ENCODE measurements at regions not wholly inside any gene's neighbourhood (a gene's known extent, or its start where the extent isn't known, plus 50 kb on each side); places are given as distances from the start of the nearest gene placed in this dataset.

DNA sequence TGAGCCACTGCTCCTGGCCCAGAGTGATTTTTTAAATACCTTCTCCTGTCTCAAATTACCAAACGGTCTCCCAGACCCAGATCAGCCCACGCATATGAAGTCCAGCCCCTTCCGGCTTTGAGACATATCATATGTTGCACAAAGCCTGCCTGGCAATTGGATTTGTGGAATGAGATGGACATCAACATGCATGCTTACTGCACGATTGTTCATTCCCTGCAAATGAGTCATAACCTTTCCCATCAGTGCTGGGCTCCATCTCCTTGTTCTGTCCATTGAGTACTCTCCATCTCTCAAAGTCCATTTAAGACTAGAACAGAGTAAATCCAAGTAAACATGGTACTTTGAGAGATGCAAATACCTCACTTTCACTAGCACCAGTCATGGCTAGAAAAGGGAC is 612.2 kb upstream of the USP24 start:
- TF ChIP-seq, protein P1, sequence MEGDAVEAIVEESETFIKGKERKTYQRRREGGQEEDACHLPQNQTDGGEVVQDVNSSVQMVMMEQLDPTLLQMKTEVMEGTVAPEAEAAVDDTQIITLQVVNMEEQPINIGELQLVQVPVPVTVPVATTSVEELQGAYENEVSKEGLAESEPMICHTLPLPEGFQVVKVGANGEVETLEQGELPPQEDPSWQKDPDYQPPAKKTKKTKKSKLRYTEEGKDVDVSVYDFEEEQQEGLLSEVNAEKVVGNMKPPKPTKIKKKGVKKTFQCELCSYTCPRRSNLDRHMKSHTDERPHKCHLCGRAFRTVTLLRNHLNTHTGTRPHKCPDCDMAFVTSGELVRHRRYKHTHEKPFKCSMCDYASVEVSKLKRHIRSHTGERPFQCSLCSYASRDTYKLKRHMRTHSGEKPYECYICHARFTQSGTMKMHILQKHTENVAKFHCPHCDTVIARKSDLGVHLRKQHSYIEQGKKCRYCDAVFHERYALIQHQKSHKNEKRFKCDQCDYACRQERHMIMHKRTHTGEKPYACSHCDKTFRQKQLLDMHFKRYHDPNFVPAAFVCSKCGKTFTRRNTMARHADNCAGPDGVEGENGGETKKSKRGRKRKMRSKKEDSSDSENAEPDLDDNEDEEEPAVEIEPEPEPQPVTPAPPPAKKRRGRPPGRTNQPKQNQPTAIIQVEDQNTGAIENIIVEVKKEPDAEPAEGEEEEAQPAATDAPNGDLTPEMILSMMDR (IDR thresholded peaks at IDR 0.05), result no peak
- no peak for TF ChIP-seq POLR2A (IDR thresholded peaks at IDR 0.05)
